Endothelial cell of umbilical vein (primary cell): ENCODE measurements at regions not wholly inside any gene's neighbourhood (a gene's known extent, or its start where the extent isn't known, plus 50 kb on each side); places are given as distances from the start of the nearest gene placed in this dataset.

ENCODE experiments used
- BruUV-seq: library from RNA; stranded (reverse); fragments of 400-500 nt; replicated peaks from 2 replicates; lab custom pipeline; 2021; lab: Mats Ljungman, UMichigan
- CTCF ChIA-PET: fragments of 300-600, 350-600 bp; sonication (Branson Sonifier 250); formaldehyde crosslinking; loops from one replicate; lab custom pipeline; 2021; ENCODE audit warnings: antibody characterized with exemption, inconsistent platforms; lab: Charles Lee
- POLR2A ChIA-PET: fragments of 300-600, 350-600 bp; sonication (Branson Sonifier 250); formaldehyde crosslinking; loops from one replicate; lab custom pipeline; 2021; ENCODE audit warnings: antibody characterized with exemption, inconsistent platforms; lab: Charles Lee
- DNase-seq: peaks from one replicate; pipeline ENCODE4 v3.0.0-alpha.2; 2011; ENCODE audit warnings: low read depth, low spot score
- FAIRE-seq: peaks from 2 replicates; lab custom pipeline; 2011; peaks lifted over from hg19 to GRCh38; lab: Jason Lieb, UNC
- H2AFZ ChIP-seq: 2 replicates; pipeline ENCODE4 v1.6.0; 2012; ENCODE audit warnings: low read depth, low read length, control low read depth, inconsistent platforms
- H3K27ac ChIP-seq: 2 replicates; pipeline ENCODE4 v1.5.1; 2011; ENCODE audit warnings: low read depth, mild to moderate bottlenecking, control low read depth, low read length, moderate library complexity; ENCODE audit not compliant: insufficient read depth
- H3K27me3 ChIP-seq, 2 experiments: 2 replicates each; pipeline versions ENCODE4 v1.6.0 to v1.6.1; 2011; ENCODE audit warnings: low read length in 2 of 2, mixed read lengths in 1 of 2; ENCODE audit not compliant: control insufficient read depth in 2 of 2, insufficient read depth in 2 of 2
- H3K36me3 ChIP-seq, 2 experiments: 2 replicates in 1 of 2; 3 replicates in 1 of 2; pipeline ENCODE4 v1.5.1; 2011; ENCODE audit warnings: low read length in 2 of 2, mild to moderate bottlenecking in 1 of 2, moderate library complexity in 1 of 2; ENCODE audit not compliant: control insufficient read depth in 2 of 2, insufficient read depth in 2 of 2; ENCODE audit errors: extremely low read depth in 1 of 2
- H3K4me1 ChIP-seq: 3 replicates; pipeline ENCODE4 v1.5.1; 2011; ENCODE audit warnings: mild to moderate bottlenecking, low read length; ENCODE audit not compliant: control insufficient read depth, insufficient read depth; ENCODE audit errors: extremely low read depth
- H3K4me2 ChIP-seq: 2 replicates; pipeline ENCODE4 v1.6.1; 2011; ENCODE audit warnings: low read length, control low read depth, mixed read lengths; ENCODE audit not compliant: insufficient read depth
- H3K4me3 ChIP-seq, 3 experiments: fragments of 200-600 bp in 1 of 3; sonication (generic), shearing (Covaris generic) in 1 of 3; replicated peaks in 1 of 3; 2 replicates each; pipeline ENCODE4 v1.5.1; 2011 to 2016; ENCODE audit warnings: control low read depth in 3 of 3, low read length in 3 of 3, mild to moderate bottlenecking in 2 of 3, inconsistent platforms in 1 of 3, low read depth in 1 of 3, moderate library complexity in 1 of 3; ENCODE audit not compliant: insufficient read depth in 1 of 3
- H3K79me2 ChIP-seq: 2 replicates; pipeline ENCODE4 v1.6.0; 2012; ENCODE audit warnings: low read length, inconsistent platforms; ENCODE audit not compliant: control insufficient read depth, insufficient read depth
- H3K9ac ChIP-seq: replicated peaks from 2 replicates; pipeline ENCODE3; 2011; ENCODE audit warnings: low read length, control low read depth; ENCODE audit not compliant: insufficient read depth; ENCODE audit errors: extremely low read depth
- H3K9me1 ChIP-seq: replicated peaks from 3 replicates; pipeline ENCODE4 v1.6.0; 2011; ENCODE audit warnings: mild to moderate bottlenecking, low read length; ENCODE audit not compliant: control insufficient read depth, insufficient read depth; ENCODE audit errors: extremely low read depth
- H3K9me3 ChIP-seq: replicated peaks from 2 replicates; pipeline ENCODE4 v1.5.1; 2012; ENCODE audit warnings: low read length, inconsistent platforms; ENCODE audit not compliant: control insufficient read depth, insufficient read depth
- H4K20me1 ChIP-seq: replicated peaks from 2 replicates; pipeline ENCODE3; 2011; ENCODE audit warnings: mild to moderate bottlenecking, low read length; ENCODE audit not compliant: control insufficient read depth, insufficient read depth; ENCODE audit errors: extremely low read depth
- EZH2 ChIP-seq: IDR thresholded peaks from 2 replicates; pipeline ENCODE4 v1.6.1; 2012; ENCODE audit warnings: borderline replicate concordance, low read depth, mild to moderate bottlenecking, moderate library complexity, low read length, inconsistent platforms; ENCODE audit not compliant: severe bottlenecking
- FOS ChIP-seq: IDR thresholded peaks from 2 replicates; pipeline ENCODE4 v1.6.1; 2011; ENCODE audit warnings: mild to moderate bottlenecking, low read length, moderate library complexity, borderline replicate concordance; ENCODE audit not compliant: insufficient read depth
- GATA2 ChIP-seq: IDR thresholded peaks from 2 replicates; pipeline ENCODE4 v1.7.0; 2011; ENCODE audit warnings: low read depth, mild to moderate bottlenecking, moderate library complexity, mixed read lengths, low read length; ENCODE audit not compliant: insufficient read length, insufficient read depth
- JUN ChIP-seq: IDR thresholded peaks from 2 replicates; pipeline ENCODE4 v1.6.1; 2011; ENCODE audit warnings: borderline replicate concordance, low read depth; ENCODE audit not compliant: insufficient read length, insufficient read depth
- MAX ChIP-seq: IDR thresholded peaks from 2 replicates; pipeline ENCODE4 v1.6.1; 2011; ENCODE audit not compliant: insufficient read depth, insufficient read length
- MYC ChIP-seq: IDR thresholded peaks from one replicate; pipeline ENCODE4 v1.6.1; 2011; ENCODE audit warnings: mild to moderate bottlenecking, low read depth, low read length
- POLR2A ChIP-seq: IDR thresholded peaks from 2 replicates; pipeline ENCODE4 v1.6.1; 2012; ENCODE audit warnings: low read depth, mild to moderate bottlenecking, control low read depth, low read length
- POLR2AphosphoS5 ChIP-seq: IDR thresholded peaks from 2 replicates; pipeline ENCODE4 v1.6.1; 2012; ENCODE audit warnings: low read depth, mild to moderate bottlenecking, control low read depth, low read length, moderate library complexity; ENCODE audit not compliant: insufficient read depth
- dilution Hi-C: fragments of 300-500 bp; cut with MboI; formaldehyde crosslinking; loops from one replicate; pipeline ENCODE4 v1.15.0; 2019; ENCODE audit warnings: low sequenced_read_pairs; ENCODE audit not compliant: extremely low pct_ligation_motif_present
- intact Hi-C: fragments of 100-400 bp; cut with micrococcal nuclease; formaldehyde crosslinking; loops from one replicate; pipeline ENCODE4 v1.10.0; 2022
- TF ChIP-seq, protein P1 (sequence below), 2 donors: IDR thresholded peaks; 1 replicate in 1 of 2; 2 replicates in 1 of 2; pipeline ENCODE4 v1.5.1; 2011; ENCODE audit warnings: low read length in 2 of 2, mild to moderate bottlenecking in 2 of 2, moderate library complexity in 2 of 2, control low read depth in 1 of 2, inconsistent platforms in 1 of 2, low read depth in 1 of 2; ENCODE audit not compliant: insufficient read depth in 1 of 2; ENCODE audit errors: extremely low read depth in 1 of 2

- Histone ChIP-seq H3K4me2 (no peak overlapping the region), H3K9ac (no peak overlapping the region), H2AFZ (no peak overlapping the region), H3K27ac (no peak overlapping the region), H3K27me3 (no peaks in the 10 kb centered on the region), H3K4me3 (no peak overlapping the region), H3K9me3 (no peaks in the 10 kb centered on the region), H3K4me1 (no peaks in the 10 kb centered on the region), H3K36me3 (no peaks in the 10 kb centered on the region), H3K9me1 (no peaks in the 10 kb centered on the region), H4K20me1 (no peaks in the 10 kb centered on the region), H3K79me2 (no peaks in the 10 kb centered on the region)
- intact Hi-C loops, result no loop called here
- CTCF ChIA-PET, result no interaction called here
- no TSS peak for BruUV-seq
- TF ChIP-seq JUN (no peak), MYC (no peak), MAX (no peak), GATA2 (no peak), POLR2A (no peak)
- TF ChIP-seq, protein P1, sequence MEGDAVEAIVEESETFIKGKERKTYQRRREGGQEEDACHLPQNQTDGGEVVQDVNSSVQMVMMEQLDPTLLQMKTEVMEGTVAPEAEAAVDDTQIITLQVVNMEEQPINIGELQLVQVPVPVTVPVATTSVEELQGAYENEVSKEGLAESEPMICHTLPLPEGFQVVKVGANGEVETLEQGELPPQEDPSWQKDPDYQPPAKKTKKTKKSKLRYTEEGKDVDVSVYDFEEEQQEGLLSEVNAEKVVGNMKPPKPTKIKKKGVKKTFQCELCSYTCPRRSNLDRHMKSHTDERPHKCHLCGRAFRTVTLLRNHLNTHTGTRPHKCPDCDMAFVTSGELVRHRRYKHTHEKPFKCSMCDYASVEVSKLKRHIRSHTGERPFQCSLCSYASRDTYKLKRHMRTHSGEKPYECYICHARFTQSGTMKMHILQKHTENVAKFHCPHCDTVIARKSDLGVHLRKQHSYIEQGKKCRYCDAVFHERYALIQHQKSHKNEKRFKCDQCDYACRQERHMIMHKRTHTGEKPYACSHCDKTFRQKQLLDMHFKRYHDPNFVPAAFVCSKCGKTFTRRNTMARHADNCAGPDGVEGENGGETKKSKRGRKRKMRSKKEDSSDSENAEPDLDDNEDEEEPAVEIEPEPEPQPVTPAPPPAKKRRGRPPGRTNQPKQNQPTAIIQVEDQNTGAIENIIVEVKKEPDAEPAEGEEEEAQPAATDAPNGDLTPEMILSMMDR (IDR thresholded peaks at IDR 0.05; ENCODE audit: extremely low read depth in 1 of 2, insufficient read depth in 1 of 2, low read depth in 1 of 2, low read length in 2 of 2), result no peak
- DNase-seq (no peak), FAIRE-seq (no peak)
- dilution Hi-C loops, result no loop called here
- POLR2A ChIA-PET, result no interaction called here
These were observed 391.5 kb downstream of the CD83 start for GRCh38 chr6:14509120-14509519.

- H3K27ac ChIP-seq, result no peak overlapping the region
- no peaks in the 10 kb centered on the region for H3K27me3 ChIP-seq
- intact Hi-C loops, result no loop called here
- H3K36me3 ChIP-seq, result no peaks in the 10 kb centered on the region
- BruUV-seq, result no TSS peak
- no peaks in the 10 kb centered on the region for H3K79me2 ChIP-seq
- CTCF ChIA-PET, result no interaction called here
- H3K9me3 ChIP-seq, result no peaks in the 10 kb centered on the region
- no peaks in the 10 kb centered on the region for H3K4me1 ChIP-seq
- H4K20me1 ChIP-seq, result no peaks in the 10 kb centered on the region
- dilution Hi-C loops, result no loop called here
- FAIRE-seq (no peak), DNase-seq (no peak)
- H2AFZ ChIP-seq, result no peak overlapping the region
- no peak overlapping the region for H3K9ac ChIP-seq
- no peak for TF ChIP-seq FOS
- no peak for TF ChIP-seq MYC
- no peak for TF ChIP-seq MAX
- TF ChIP-seq POLR2AphosphoS5, result no peak
- no peak for TF ChIP-seq POLR2A
- TF ChIP-seq EZH2, result no peak
- no peak for TF ChIP-seq GATA2
- POLR2A ChIA-PET, result no interaction called here
- H3K4me2 ChIP-seq, result no peak overlapping the region
- no peaks in the 10 kb centered on the region for H3K9me1 ChIP-seq
- H3K4me3 ChIP-seq, result no peak overlapping the region
These were observed 392.5 kb downstream of the CD83 start for GRCh38 chr6:14510038-14510437.
